ENCODE measurements at regions not wholly inside any gene's neighbourhood (a gene's known extent, or its start where the extent isn't known, plus 50 kb on each side); places are given as distances from the start of the nearest gene placed in this dataset.

DNA sequence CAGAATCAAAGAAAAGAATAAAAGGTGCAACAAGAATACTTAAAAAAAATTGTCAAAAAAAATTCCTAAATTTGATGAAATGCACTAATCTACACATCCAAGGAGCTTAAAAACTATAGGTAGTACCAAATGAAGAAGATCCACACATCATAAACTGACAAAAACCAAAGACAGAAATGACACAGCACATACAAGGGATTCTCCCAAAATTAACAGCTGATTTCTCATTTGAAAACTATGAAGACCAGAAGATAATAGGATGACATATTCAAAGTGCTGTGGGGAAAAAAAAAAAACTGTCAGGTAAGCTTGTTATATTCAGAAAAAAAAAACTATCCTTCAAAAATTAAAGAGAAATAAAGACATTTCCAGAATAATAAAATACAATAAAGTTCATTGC lies 618.2 kb downstream of the TNS3 start:
- Histone ChIP-seq H3K4me1 (ENCODE audit: control insufficient read depth, insufficient read depth, low read length) (no peaks in the 10 kb centered on the region), H3K4me3 (ENCODE audit: low read length in 2 of 2) (no peak overlapping the region), H3K27me3 (ENCODE audit: control insufficient read depth in 1 of 2, insufficient read depth in 2 of 2, low read length in 2 of 2) (no peaks in the 10 kb centered on the region), H3K9me3 (ENCODE audit: control insufficient read depth in 2 of 2, low read length in 2 of 2) (peaks cover 2 to 11% of the 10 kb centered on the region in 2 donors), H3K9ac (ENCODE audit: low read length in 2 of 2) (no peak overlapping the region), H3K36me3 (ENCODE audit: control insufficient read depth in 2 of 2, insufficient read depth in 2 of 2, low read length in 2 of 2) (no peaks in the 10 kb centered on the region), H3K27ac (ENCODE audit: low read length) (no peak overlapping the region)

DNA sequence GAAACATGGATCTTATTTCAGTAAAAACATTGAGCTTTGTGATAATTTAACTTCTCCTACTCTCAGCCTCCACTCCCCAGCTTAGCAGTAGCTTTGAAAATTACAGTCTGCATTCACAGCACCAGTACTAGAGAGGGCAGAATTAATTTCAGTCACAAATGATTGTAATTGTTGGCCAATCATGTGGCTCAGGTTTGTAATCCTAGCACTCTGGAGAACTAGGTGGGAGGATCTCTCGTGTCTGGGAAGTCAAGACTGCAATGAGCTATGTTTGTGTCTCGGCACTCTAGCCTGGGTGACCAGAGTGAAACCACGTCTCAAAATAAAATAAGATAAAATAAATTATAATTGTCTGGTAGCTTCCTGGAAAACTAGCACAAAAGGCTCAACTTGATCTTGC lies 620.9 kb downstream of the TNS3 start:
- Histone ChIP-seq H3K36me3 (ENCODE audit: control insufficient read depth in 2 of 2, insufficient read depth in 2 of 2, low read length in 2 of 2) (no peaks in the 10 kb centered on the region), H3K9ac (ENCODE audit: low read length in 2 of 2) (no peak overlapping the region), H3K4me1 (ENCODE audit: control insufficient read depth, insufficient read depth, low read length) (no peaks in the 10 kb centered on the region), H3K4me3 (ENCODE audit: low read length in 2 of 2) (no peak overlapping the region), H3K27me3 (ENCODE audit: control insufficient read depth in 1 of 2, insufficient read depth in 2 of 2, low read length in 2 of 2) (no peaks in the 10 kb centered on the region), H3K9me3 (ENCODE audit: control insufficient read depth in 2 of 2, low read length in 2 of 2) (peaks cover 3 to 8% of the 10 kb centered on the region in 2 donors), H3K27ac (ENCODE audit: low read length) (no peak overlapping the region)

DNA sequence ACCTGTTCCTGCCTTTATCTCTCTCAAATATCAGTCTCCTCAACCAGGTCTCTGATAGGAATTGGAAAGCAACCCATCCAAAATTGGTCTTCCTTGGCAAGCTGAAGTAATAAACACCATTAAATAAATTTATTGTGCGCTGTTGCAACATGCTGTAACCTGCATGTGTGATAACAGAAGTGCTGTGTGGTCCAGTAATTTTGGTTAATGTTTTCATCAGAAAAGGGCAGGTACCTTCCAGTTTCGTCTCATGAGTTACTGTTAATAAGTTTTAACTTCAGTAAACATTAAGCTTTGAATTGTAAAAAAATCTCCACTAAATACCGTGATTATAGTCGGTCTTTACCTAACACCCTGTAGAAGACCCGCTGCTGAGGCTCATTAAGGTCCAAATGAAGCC lies 624.7 kb downstream of the TNS3 start:
- Histone ChIP-seq H3K9ac (ENCODE audit: low read length in 2 of 2) (no peak overlapping the region), H3K36me3 (ENCODE audit: control insufficient read depth in 2 of 2, insufficient read depth in 2 of 2, low read length in 2 of 2) (no peaks in the 10 kb centered on the region), H3K4me3 (ENCODE audit: low read length in 2 of 2) (no peak overlapping the region), H3K9me3 (ENCODE audit: control insufficient read depth in 2 of 2, low read length in 2 of 2) (peaks cover 0 to 3% of the 10 kb centered on the region in 2 donors), H3K4me1 (ENCODE audit: control insufficient read depth, insufficient read depth, low read length) (no peaks in the 10 kb centered on the region), H3K27ac (ENCODE audit: low read length) (no peak overlapping the region), H3K27me3 (ENCODE audit: control insufficient read depth in 1 of 2, insufficient read depth in 2 of 2, low read length in 2 of 2) (no peaks in the 10 kb centered on the region)

DNA sequence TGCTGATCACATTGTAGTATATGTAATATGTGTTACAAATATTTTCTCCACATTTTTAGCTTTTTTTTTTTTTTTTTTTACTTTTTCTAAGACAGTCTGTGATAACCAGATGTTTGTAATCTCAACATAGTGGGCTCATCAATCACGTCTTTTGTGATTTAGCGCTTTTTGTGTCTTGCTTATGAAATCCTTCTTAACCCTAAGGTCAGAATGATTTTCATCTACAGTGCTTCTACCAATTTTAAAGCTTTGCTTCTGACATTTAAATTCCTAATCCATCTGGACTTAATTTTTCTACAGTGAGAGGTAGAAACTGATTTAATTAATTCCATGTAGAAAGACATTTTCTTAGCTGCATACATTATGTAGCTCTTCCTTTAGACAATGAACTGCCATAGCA lies 626.4 kb downstream of the TNS3 start:
- Histone ChIP-seq H3K27ac (ENCODE audit: low read length) (no peak overlapping the region), H3K36me3 (ENCODE audit: control insufficient read depth in 2 of 2, insufficient read depth in 2 of 2, low read length in 2 of 2) (no peaks in the 10 kb centered on the region), H3K9ac (ENCODE audit: low read length in 2 of 2) (no peak overlapping the region), H3K4me3 (ENCODE audit: low read length in 2 of 2) (no peak overlapping the region), H3K9me3 (ENCODE audit: control insufficient read depth in 2 of 2, low read length in 2 of 2) (peaks cover 0 to 3% of the 10 kb centered on the region in 2 donors), H3K4me1 (ENCODE audit: control insufficient read depth, insufficient read depth, low read length) (no peaks in the 10 kb centered on the region), H3K27me3 (ENCODE audit: control insufficient read depth in 1 of 2, insufficient read depth in 2 of 2, low read length in 2 of 2) (no peaks in the 10 kb centered on the region)

DNA sequence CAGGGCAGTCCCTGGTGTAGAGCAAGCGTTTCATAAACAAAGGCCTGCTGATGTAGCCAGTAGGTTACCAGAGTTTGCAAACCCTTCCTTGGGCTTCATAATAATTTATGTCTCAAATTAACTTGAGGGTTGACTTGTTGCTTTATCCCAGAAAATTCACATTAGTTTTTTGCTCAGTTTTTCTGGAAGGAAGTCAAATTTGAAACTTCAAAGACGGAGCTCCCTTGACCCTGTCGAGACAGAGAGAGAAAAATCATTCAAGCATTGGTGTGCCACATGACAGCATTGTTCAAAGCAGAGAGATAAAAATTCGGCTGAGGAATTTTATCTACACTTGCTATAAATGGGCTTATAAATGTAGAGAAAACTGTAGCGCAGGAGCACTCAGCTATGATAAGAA lies 627.7 kb downstream of the TNS3 start:
- no peaks in the 10 kb centered on the region for H3K4me1 ChIP-seq (ENCODE audit: control insufficient read depth, insufficient read depth, low read length)
- no peak overlapping the region for H3K27ac ChIP-seq (ENCODE audit: low read length)
- no peak overlapping the region for H3K4me3 ChIP-seq (ENCODE audit: low read length in 2 of 2)
- H3K36me3 ChIP-seq (ENCODE audit: control insufficient read depth in 2 of 2, insufficient read depth in 2 of 2, low read length in 2 of 2), result no peaks in the 10 kb centered on the region
- peaks cover 0 to 3% of the 10 kb centered on the region in 2 donors for H3K9me3 ChIP-seq (ENCODE audit: control insufficient read depth in 2 of 2, low read length in 2 of 2)
- no peak overlapping the region for H3K9ac ChIP-seq (ENCODE audit: low read length in 2 of 2)
- H3K27me3 ChIP-seq (ENCODE audit: control insufficient read depth in 1 of 2, insufficient read depth in 2 of 2, low read length in 2 of 2), result no peaks in the 10 kb centered on the region

DNA sequence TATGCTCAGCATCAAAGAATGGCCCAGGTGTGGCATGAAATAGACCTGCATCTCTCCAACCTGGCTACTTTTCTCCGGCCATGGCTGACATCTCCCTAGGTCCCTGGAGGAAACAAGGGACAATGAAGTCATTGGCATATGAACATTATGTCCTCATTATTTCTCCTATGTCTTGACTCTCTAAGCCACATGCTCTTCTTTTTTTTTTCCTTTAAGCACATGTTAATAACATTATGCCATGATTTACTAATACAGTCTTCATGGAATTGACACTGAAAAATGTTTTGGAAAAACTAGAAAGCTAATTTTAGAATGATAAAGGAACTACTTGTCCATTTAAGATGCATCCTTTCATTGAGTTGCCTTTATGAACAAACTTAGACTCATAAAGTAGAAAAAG lies 628.9 kb downstream of the TNS3 start:
- Histone ChIP-seq H3K4me3 (ENCODE audit: low read length in 2 of 2) (no peak overlapping the region), H3K9me3 (ENCODE audit: control insufficient read depth in 2 of 2, low read length in 2 of 2) (no peaks in the 10 kb centered on the region), H3K4me1 (ENCODE audit: control insufficient read depth, insufficient read depth, low read length) (no peaks in the 10 kb centered on the region), H3K9ac (ENCODE audit: low read length in 2 of 2) (no peak overlapping the region), H3K27me3 (ENCODE audit: control insufficient read depth in 1 of 2, insufficient read depth in 2 of 2, low read length in 2 of 2) (no peaks in the 10 kb centered on the region), H3K36me3 (ENCODE audit: control insufficient read depth in 2 of 2, insufficient read depth in 2 of 2, low read length in 2 of 2) (no peaks in the 10 kb centered on the region), H3K27ac (ENCODE audit: low read length) (no peak overlapping the region)

DNA sequence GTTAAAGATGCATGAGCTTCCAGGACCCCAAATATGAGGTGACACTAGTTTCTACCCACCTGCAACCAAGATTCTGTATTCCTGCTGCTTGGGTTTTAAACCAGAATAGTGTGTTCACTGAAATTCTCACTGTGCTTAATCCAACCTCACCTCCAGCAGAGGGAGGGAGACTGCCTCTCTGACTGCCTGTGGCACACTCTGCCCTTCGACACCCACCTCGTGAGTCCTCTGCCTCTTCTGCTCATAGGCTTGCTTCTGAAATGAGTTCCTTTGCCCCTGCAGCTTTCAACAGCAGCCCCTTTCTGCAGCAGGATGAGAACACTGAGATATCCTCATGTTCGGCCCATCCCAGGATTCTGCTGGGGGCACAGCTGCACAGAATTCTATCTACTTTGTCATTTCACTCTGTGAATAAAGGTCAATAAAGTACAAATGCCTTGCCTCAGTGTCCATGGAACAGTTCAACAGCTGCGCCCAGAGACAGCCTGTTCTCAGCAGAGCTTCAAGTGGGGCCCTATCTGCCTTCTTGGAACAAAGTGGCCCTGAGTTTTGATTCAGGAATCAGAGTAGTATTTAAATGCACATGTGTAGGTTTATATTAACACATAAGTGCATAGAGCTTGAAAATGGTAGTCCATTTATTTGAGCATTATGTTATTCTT lies 632.5 kb downstream of the TNS3 start:
- H3K27ac ChIP-seq (ENCODE audit: low read length), result no peak overlapping the region
- no peaks in the 10 kb centered on the region for H3K4me1 ChIP-seq (ENCODE audit: control insufficient read depth, insufficient read depth, low read length)
- no peaks in the 10 kb centered on the region for H3K27me3 ChIP-seq (ENCODE audit: control insufficient read depth in 1 of 2, insufficient read depth in 2 of 2, low read length in 2 of 2)
- H3K9ac ChIP-seq (ENCODE audit: low read length in 2 of 2), result no peak overlapping the region
- no peaks in the 10 kb centered on the region for H3K36me3 ChIP-seq (ENCODE audit: control insufficient read depth in 2 of 2, insufficient read depth in 2 of 2, low read length in 2 of 2)
- H3K4me3 ChIP-seq (ENCODE audit: low read length in 2 of 2), result no peak overlapping the region
- no peaks in the 10 kb centered on the region for H3K9me3 ChIP-seq (ENCODE audit: control insufficient read depth in 2 of 2, low read length in 2 of 2)

DNA sequence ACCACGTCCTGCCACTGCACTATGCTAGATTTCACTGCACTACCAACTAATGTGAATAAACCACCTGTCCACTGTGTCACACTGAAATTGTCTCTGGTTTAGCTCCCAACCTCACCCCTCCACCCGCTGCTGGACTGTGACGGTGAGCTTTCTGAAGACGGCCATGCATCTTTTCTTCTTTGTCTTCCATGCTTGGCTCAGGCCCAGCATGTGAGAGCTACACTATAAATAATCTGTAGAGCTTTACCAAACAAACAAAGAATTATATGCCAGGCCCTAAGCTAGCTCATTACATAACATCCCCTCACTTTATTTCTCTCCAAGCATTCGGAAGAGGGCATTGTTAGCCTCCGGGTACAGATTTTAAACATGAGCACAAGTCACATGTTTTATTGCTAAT lies 633.2 kb downstream of the TNS3 start:
- Histone ChIP-seq H3K27me3 (ENCODE audit: control insufficient read depth in 1 of 2, insufficient read depth in 2 of 2, low read length in 2 of 2) (no peaks in the 10 kb centered on the region), H3K36me3 (ENCODE audit: control insufficient read depth in 2 of 2, insufficient read depth in 2 of 2, low read length in 2 of 2) (no peaks in the 10 kb centered on the region), H3K4me1 (ENCODE audit: control insufficient read depth, insufficient read depth, low read length) (no peaks in the 10 kb centered on the region), H3K9me3 (ENCODE audit: control insufficient read depth in 2 of 2, low read length in 2 of 2) (no peaks in the 10 kb centered on the region), H3K4me3 (ENCODE audit: low read length in 2 of 2) (no peak overlapping the region), H3K9ac (ENCODE audit: low read length in 2 of 2) (no peak overlapping the region), H3K27ac (ENCODE audit: low read length) (no peak overlapping the region)

DNA sequence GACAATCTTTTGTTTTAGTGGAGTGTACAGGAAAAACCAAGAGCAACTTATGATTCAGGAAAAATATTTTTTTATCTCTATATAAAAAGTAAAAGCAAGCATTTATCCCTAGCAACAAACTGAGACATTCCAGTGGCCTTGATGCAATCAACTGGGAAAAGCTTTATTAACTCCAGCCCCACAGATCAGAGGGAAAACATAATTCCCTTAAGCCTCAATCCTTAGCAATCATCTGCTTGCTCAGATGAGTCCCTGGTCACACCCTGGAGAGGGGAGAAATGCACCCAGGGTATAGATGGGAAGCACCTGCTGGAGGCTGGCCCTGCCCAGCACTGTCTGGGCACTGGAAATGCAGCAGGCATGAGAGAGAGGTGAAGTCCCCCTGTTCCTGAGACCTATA lies 636.6 kb downstream of the TNS3 start:
- H3K27me3 ChIP-seq (ENCODE audit: control insufficient read depth in 1 of 2, insufficient read depth in 2 of 2, low read length in 2 of 2), result no peaks in the 10 kb centered on the region
- H3K27ac ChIP-seq (ENCODE audit: low read length), result no peak overlapping the region
- no peak overlapping the region for H3K4me3 ChIP-seq (ENCODE audit: low read length in 2 of 2)
- no peaks in the 10 kb centered on the region for H3K9me3 ChIP-seq (ENCODE audit: control insufficient read depth in 2 of 2, low read length in 2 of 2)
- H3K4me1 ChIP-seq (ENCODE audit: control insufficient read depth, insufficient read depth, low read length), result no peaks in the 10 kb centered on the region
- no peaks in the 10 kb centered on the region for H3K36me3 ChIP-seq (ENCODE audit: control insufficient read depth in 2 of 2, insufficient read depth in 2 of 2, low read length in 2 of 2)
- H3K9ac ChIP-seq (ENCODE audit: low read length in 2 of 2), result no peak overlapping the region

DNA sequence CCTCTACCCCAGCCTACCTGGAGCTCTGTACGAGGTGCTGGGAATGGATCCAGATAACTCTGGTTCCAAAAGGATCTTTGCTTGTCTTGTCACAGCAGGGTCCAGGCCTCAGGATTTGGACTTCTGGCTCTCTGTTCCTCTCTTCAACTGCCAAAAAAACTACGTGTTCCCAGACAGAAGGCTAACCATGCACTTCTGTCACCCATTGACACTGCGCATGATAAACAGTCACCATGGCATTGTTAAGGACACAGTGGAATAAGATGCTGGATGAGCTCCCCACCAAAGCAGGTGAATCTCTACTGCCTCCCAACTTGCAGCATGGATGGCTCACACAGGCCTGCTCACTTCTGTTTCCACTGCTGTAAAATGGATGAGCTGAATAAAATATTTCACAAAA lies 637.9 kb downstream of the TNS3 start:
- H3K4me3 ChIP-seq (ENCODE audit: low read length in 2 of 2), result no peak overlapping the region
- H3K9me3 ChIP-seq (ENCODE audit: control insufficient read depth in 2 of 2, low read length in 2 of 2), result no peaks in the 10 kb centered on the region
- no peak overlapping the region for H3K27ac ChIP-seq (ENCODE audit: low read length)
- H3K36me3 ChIP-seq (ENCODE audit: control insufficient read depth in 2 of 2, insufficient read depth in 2 of 2, low read length in 2 of 2), result no peaks in the 10 kb centered on the region
- H3K9ac ChIP-seq (ENCODE audit: low read length in 2 of 2), result no peak overlapping the region
- H3K4me1 ChIP-seq (ENCODE audit: control insufficient read depth, insufficient read depth, low read length), result no peaks in the 10 kb centered on the region
- no peaks in the 10 kb centered on the region for H3K27me3 ChIP-seq (ENCODE audit: control insufficient read depth in 1 of 2, insufficient read depth in 2 of 2, low read length in 2 of 2)

DNA sequence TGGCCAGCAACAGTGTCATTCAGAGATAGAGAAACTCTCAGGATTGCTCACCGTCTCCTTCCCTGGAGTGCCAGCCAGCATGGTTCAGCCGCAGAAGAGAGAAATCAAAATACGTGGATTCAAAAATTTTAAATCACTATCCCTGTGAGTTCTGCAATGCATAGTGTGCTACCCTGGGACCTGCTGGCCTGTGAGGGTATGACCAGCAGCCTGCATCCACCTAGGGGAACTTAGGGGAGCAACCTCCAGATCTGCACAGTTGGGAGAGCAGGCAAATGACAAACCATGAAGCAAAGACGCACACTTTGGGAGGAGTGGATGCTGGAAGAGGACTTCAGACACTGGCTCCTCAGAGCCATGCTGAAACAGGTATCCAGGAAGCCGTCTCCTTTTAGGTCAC lies 639.3 kb downstream of the TNS3 start:
- no peaks in the 10 kb centered on the region for H3K4me1 ChIP-seq (ENCODE audit: control insufficient read depth, insufficient read depth, low read length)
- no peak overlapping the region for H3K27ac ChIP-seq (ENCODE audit: low read length)
- H3K4me3 ChIP-seq (ENCODE audit: low read length in 2 of 2), result no peak overlapping the region
- H3K9me3 ChIP-seq (ENCODE audit: control insufficient read depth in 2 of 2, low read length in 2 of 2), result no peaks in the 10 kb centered on the region
- H3K27me3 ChIP-seq (ENCODE audit: control insufficient read depth in 1 of 2, insufficient read depth in 2 of 2, low read length in 2 of 2), result no peaks in the 10 kb centered on the region
- H3K9ac ChIP-seq (ENCODE audit: low read length in 2 of 2), result no peak overlapping the region
- H3K36me3 ChIP-seq (ENCODE audit: control insufficient read depth in 2 of 2, insufficient read depth in 2 of 2, low read length in 2 of 2), result no peaks in the 10 kb centered on the region
